ENCODE measurements at regions not wholly inside any gene's neighbourhood (a gene's known extent, or its start where the extent isn't known, plus 50 kb on each side); places are given as distances from the start of the nearest gene placed in this dataset.

GRCh38 chr6:109290143-109290931, 91.9 kb downstream of the CD164 start:
- TF ChIP-seq YY1 (IDR thresholded peaks at IDR 0.05; ENCODE audit: insufficient read depth, insufficient read length) = no peak
- no peak for TF ChIP-seq SUZ12 (IDR thresholded peaks at IDR 0.05; ENCODE audit: extremely low read depth, insufficient read depth, insufficient read length)
- no peak for TF ChIP-seq ZNF274 (IDR thresholded peaks at IDR 0.05; ENCODE audit: low read depth, low read length)
